ENCODE measurements at regions not wholly inside any gene's neighbourhood (a gene's known extent, or its start where the extent isn't known, plus 50 kb on each side); places are given as distances from the start of the nearest gene placed in this dataset.

DNA sequence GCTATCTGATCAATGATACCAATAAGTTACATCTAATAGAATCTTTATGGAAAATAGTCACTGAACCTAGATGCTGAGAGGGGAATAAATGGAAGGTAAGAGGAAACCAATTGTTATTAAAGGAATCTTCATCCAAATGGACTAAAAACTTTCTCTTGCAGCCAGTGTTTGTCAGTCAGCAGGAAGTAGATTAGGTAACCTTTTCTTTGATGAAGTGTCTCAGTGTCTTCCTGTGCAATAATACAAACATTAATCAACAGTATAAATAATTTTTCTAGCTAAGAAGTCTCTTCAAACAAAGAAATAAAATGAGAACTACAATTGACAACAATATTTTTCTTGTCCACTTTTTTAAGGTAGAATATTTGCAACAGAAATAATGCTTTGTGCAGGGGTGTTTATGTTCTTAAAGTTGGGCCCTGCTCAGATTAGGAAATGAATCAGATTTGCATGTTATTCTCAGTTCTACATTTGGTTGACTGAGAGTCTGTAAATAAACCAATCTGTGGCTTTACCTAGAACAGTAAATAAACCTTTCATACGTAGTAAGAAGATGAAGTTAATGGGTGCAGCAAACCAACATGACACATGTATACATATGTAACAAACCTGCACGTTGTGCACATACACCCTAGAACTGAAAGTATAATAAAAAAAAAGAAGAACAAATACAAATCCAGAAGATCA lies 391.4 kb downstream of the MRPL39 start:
- TF ChIP-seq MXI1 (conservative IDR thresholded peaks at IDR 0.05; ENCODE audit: poor library complexity, severe bottlenecking) (no peak), SMC3 (conservative IDR thresholded peaks at IDR 0.05; ENCODE audit: poor library complexity) (no peak), EZH2 (IDR thresholded peaks at IDR 0.05; ENCODE audit: borderline replicate concordance, insufficient read depth, low read length, poor library complexity, severe bottlenecking) (no peak), EP300 (conservative IDR thresholded peaks at IDR 0.05; ENCODE audit: poor library complexity, severe bottlenecking) (no peak), POLR2AphosphoS5 (IDR thresholded peaks at IDR 0.05) (no peak), RAD21 (conservative IDR thresholded peaks at IDR 0.05) (no peak), TAF1 (IDR thresholded peaks at IDR 0.05; ENCODE audit: low read depth) (no peak)
- TF ChIP-seq, protein P1, sequence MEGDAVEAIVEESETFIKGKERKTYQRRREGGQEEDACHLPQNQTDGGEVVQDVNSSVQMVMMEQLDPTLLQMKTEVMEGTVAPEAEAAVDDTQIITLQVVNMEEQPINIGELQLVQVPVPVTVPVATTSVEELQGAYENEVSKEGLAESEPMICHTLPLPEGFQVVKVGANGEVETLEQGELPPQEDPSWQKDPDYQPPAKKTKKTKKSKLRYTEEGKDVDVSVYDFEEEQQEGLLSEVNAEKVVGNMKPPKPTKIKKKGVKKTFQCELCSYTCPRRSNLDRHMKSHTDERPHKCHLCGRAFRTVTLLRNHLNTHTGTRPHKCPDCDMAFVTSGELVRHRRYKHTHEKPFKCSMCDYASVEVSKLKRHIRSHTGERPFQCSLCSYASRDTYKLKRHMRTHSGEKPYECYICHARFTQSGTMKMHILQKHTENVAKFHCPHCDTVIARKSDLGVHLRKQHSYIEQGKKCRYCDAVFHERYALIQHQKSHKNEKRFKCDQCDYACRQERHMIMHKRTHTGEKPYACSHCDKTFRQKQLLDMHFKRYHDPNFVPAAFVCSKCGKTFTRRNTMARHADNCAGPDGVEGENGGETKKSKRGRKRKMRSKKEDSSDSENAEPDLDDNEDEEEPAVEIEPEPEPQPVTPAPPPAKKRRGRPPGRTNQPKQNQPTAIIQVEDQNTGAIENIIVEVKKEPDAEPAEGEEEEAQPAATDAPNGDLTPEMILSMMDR (IDR thresholded peaks at IDR 0.05; ENCODE audit: poor library complexity, severe bottlenecking), result no peak
- TF ChIP-seq, protein P2, sequence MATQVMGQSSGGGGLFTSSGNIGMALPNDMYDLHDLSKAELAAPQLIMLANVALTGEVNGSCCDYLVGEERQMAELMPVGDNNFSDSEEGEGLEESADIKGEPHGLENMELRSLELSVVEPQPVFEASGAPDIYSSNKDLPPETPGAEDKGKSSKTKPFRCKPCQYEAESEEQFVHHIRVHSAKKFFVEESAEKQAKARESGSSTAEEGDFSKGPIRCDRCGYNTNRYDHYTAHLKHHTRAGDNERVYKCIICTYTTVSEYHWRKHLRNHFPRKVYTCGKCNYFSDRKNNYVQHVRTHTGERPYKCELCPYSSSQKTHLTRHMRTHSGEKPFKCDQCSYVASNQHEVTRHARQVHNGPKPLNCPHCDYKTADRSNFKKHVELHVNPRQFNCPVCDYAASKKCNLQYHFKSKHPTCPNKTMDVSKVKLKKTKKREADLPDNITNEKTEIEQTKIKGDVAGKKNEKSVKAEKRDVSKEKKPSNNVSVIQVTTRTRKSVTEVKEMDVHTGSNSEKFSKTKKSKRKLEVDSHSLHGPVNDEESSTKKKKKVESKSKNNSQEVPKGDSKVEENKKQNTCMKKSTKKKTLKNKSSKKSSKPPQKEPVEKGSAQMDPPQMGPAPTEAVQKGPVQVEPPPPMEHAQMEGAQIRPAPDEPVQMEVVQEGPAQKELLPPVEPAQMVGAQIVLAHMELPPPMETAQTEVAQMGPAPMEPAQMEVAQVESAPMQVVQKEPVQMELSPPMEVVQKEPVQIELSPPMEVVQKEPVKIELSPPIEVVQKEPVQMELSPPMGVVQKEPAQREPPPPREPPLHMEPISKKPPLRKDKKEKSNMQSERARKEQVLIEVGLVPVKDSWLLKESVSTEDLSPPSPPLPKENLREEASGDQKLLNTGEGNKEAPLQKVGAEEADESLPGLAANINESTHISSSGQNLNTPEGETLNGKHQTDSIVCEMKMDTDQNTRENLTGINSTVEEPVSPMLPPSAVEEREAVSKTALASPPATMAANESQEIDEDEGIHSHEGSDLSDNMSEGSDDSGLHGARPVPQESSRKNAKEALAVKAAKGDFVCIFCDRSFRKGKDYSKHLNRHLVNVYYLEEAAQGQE (IDR thresholded peaks at IDR 0.05; ENCODE audit: borderline replicate concordance), result no peak
- Histone ChIP-seq H3F3A (ENCODE audit: insufficient read depth, low read length, poor library complexity, severe bottlenecking) (no peaks in the 10 kb centered on the region), H3K4me2 (ENCODE audit: low read length) (no peak overlapping the region), H3K9me3 (ENCODE audit: low read length) (peaks cover 8% of the 10 kb centered on the region), H3K9ac (ENCODE audit: low read length) (no peak overlapping the region), H4K20me1 (ENCODE audit: insufficient read depth) (no peaks in the 10 kb centered on the region), H3K36me3 (ENCODE audit: insufficient read depth, low read length) (no peaks in the 10 kb centered on the region), H3K4me3 (ENCODE audit: low read length) (no peak overlapping the region), H3K79me2 (replicated peaks; ENCODE audit: insufficient read depth, low read length) (no peaks in the 10 kb centered on the region), H3K9me2 (ENCODE audit: insufficient read depth, low read length) (no peaks in the 10 kb centered on the region), H3K27me3 (ENCODE audit: insufficient read depth, low read depth, low read length) (no peaks in the 10 kb centered on the region), H2AFZ (ENCODE audit: low read depth, low read length) (no peak overlapping the region), H3K27ac (ENCODE audit: low read length) (no peak overlapping the region)

DNA sequence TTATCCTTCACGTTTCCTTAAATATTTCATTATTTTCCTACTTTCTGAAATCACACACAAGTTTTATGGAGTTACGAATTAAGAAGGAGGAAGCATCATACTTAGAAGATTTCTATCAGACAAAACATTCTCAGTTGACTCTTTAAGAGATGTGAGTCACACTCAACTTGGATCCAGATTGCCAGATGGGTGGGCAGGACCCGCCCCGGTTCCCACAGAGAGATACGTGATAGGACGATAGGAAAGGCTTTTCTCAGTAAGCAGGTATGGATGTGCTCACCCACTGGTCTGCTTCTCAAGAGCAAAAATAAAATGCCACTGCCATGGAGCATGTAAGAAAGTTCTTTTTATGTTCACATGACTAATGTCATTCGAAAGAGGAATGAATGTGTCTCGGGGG lies 392.6 kb downstream of the MRPL39 start:
- Histone ChIP-seq H3K27ac (ENCODE audit: low read length) (no peak overlapping the region), H3K9ac (ENCODE audit: low read length) (no peak overlapping the region), H3K4me2 (ENCODE audit: low read length) (no peak overlapping the region), H3K9me2 (ENCODE audit: insufficient read depth, low read length) (no peaks in the 10 kb centered on the region), H3K36me3 (ENCODE audit: insufficient read depth, low read length) (no peaks in the 10 kb centered on the region), H3F3A (ENCODE audit: insufficient read depth, low read length, poor library complexity, severe bottlenecking) (no peaks in the 10 kb centered on the region), H3K79me2 (replicated peaks; ENCODE audit: insufficient read depth, low read length) (no peaks in the 10 kb centered on the region), H3K27me3 (ENCODE audit: insufficient read depth, low read depth, low read length) (no peaks in the 10 kb centered on the region), H4K20me1 (ENCODE audit: insufficient read depth) (no peaks in the 10 kb centered on the region), H2AFZ (ENCODE audit: low read depth, low read length) (no peak overlapping the region), H3K9me3 (ENCODE audit: low read length) (peaks cover 8% of the 10 kb centered on the region), H3K4me3 (ENCODE audit: low read length) (no peak overlapping the region)
- TF ChIP-seq EP300 (conservative IDR thresholded peaks at IDR 0.05; ENCODE audit: poor library complexity, severe bottlenecking) (no peak), POLR2AphosphoS5 (IDR thresholded peaks at IDR 0.05) (no peak), RAD21 (conservative IDR thresholded peaks at IDR 0.05) (no peak), TAF1 (IDR thresholded peaks at IDR 0.05; ENCODE audit: low read depth) (no peak), EZH2 (IDR thresholded peaks at IDR 0.05; ENCODE audit: borderline replicate concordance, insufficient read depth, low read length, poor library complexity, severe bottlenecking) (no peak), SMC3 (conservative IDR thresholded peaks at IDR 0.05; ENCODE audit: poor library complexity) (no peak), MXI1 (conservative IDR thresholded peaks at IDR 0.05; ENCODE audit: poor library complexity, severe bottlenecking) (no peak)
- TF ChIP-seq, protein P1 (IDR thresholded peaks at IDR 0.05; ENCODE audit: poor library complexity, severe bottlenecking), result no peak
- TF ChIP-seq, protein P2 (IDR thresholded peaks at IDR 0.05; ENCODE audit: borderline replicate concordance), result no peak

Measured in neural cell (in vitro differentiated cells).